GM12878 (cell line): ENCODE measurements at regions not wholly inside any gene's neighbourhood (a gene's known extent, or its start where the extent isn't known, plus 50 kb on each side); places are given as distances from the start of the nearest gene placed in this dataset.

Source experiments
- ATAC-seq: fragments of 200-7000 bp; cut with Tn5 transposase; 3 replicates; pipeline ENCODE4 v1.9.1; 2020; ENCODE audit warnings: mild to moderate bottlenecking, moderate library complexity
- BruUV-seq: library from RNA; stranded (reverse); fragments of 400-500 nt; replicated peaks from 2 replicates; lab custom pipeline; 2021; lab: Mats Ljungman, UMichigan
- CTCF ChIA-PET: fragments of 300-600 bp; sonication (Branson Sonifier 250); formaldehyde crosslinking; extraction: SDS; loops from one replicate; lab custom pipeline; 2021; ENCODE audit warnings: inconsistent platforms; lab: Yijun Ruan, JAX
- POLR2A ChIA-PET: fragments of 350-600 bp; formaldehyde crosslinking; extraction: SDS; loops from one replicate; lab custom pipeline; 2021; ENCODE audit warnings: inconsistent platforms; lab: Charles Lee
- RAD21 ChIA-PET: fragments of 300-600 bp; sonication (Branson Sonifier 250); formaldehyde crosslinking; loops from one replicate; lab custom pipeline; 2023; ENCODE audit warnings: antibody characterized with exemption; ENCODE audit not compliant: unreplicated experiment; lab: Charles Lee
- SMC1A ChIA-PET: fragments of 300-600 bp; sonication (Branson Sonifier 250); formaldehyde crosslinking; loops from one replicate; lab custom pipeline; 2023; ENCODE audit not compliant: unreplicated experiment, uncharacterized antibody; lab: Charles Lee
- DNase-seq: peaks from one replicate; pipeline ENCODE4 v3.0.0-alpha.2; 2011; ENCODE audit warnings: low read depth, low spot score
- FAIRE-seq: peaks from 3 replicates; lab custom pipeline; 2011; peaks lifted over from hg19 to GRCh38; lab: Jason Lieb, UNC
- H2AFZ ChIP-seq: 2 replicates; pipeline ENCODE4 v1.6.0; 2011; ENCODE audit warnings: low read depth, low read length, control low read depth; ENCODE audit not compliant: control insufficient read depth
- H3K27ac ChIP-seq: 2 replicates; pipeline ENCODE4 v1.5.1; 2011; ENCODE audit warnings: control low read depth; ENCODE audit not compliant: control insufficient read depth, insufficient read depth
- H3K27me3 ChIP-seq, 2 experiments: replicated peaks in 1 of 2; 2 replicates each; pipeline versions ENCODE4 v1.6.0 to v1.6.1; 2011; ENCODE audit warnings: low read length in 1 of 2; ENCODE audit not compliant: control insufficient read depth in 2 of 2, insufficient read depth in 2 of 2
- H3K36me3 ChIP-seq, 2 experiments: 2 replicates each; pipeline ENCODE4 v1.5.1; 2011; ENCODE audit warnings: low read length in 1 of 2; ENCODE audit not compliant: control insufficient read depth in 2 of 2, insufficient read depth in 2 of 2
- H3K4me1 ChIP-seq: 2 replicates; pipeline ENCODE4 v1.6.1; 2011; ENCODE audit warnings: mild to moderate bottlenecking, low read length, moderate library complexity, mixed read lengths; ENCODE audit not compliant: control insufficient read depth, insufficient read depth
- H3K4me2 ChIP-seq: 2 replicates; pipeline ENCODE4 v1.6.0; 2011; ENCODE audit warnings: control low read depth; ENCODE audit not compliant: control insufficient read depth, insufficient read depth
- H3K4me3 ChIP-seq: fragments of 200-600 bp; sonication (generic); 2 replicates; pipeline ENCODE4 v1.5.1; 2016
- H3K79me2 ChIP-seq: 2 replicates; pipeline ENCODE4 v1.6.0; 2011; ENCODE audit warnings: low read length; ENCODE audit not compliant: control insufficient read depth, insufficient read depth
- H3K9ac ChIP-seq: 2 replicates; pipeline ENCODE4 v1.8.0; 2011; ENCODE audit warnings: low read length, control low read depth, mixed read lengths; ENCODE audit not compliant: control insufficient read depth, insufficient read depth
- H3K9me3 ChIP-seq: replicated peaks from 3 replicates; pipeline ENCODE4 v1.5.1; 2011; ENCODE audit warnings: mild to moderate bottlenecking, low read length; ENCODE audit not compliant: control insufficient read depth, insufficient read depth
- H4K20me1 ChIP-seq: 2 replicates; pipeline ENCODE4 v1.6.0; 2011; ENCODE audit not compliant: control insufficient read depth, insufficient read depth
- ASH2L ChIP-seq: fragments of 300-600, 200-600 bp; sonication (generic); IDR thresholded peaks from 2 replicates; pipeline ENCODE4 v1.6.1; 2017; ENCODE audit warnings: low read depth, mild to moderate bottlenecking, borderline replicate concordance
- ATF7 ChIP-seq: fragments of 450-650 bp; IDR thresholded peaks from 2 replicates; pipeline ENCODE4 v1.6.1; 2016; ENCODE audit warnings: low read depth, mild to moderate bottlenecking
- EGR1 ChIP-seq, 2 experiments: IDR thresholded peaks; 1 replicate in 1 of 2; 2 replicates in 1 of 2; pipeline ENCODE4 v1.6.1; 2011 to 2012; ENCODE audit warnings: low read depth in 2 of 2, low read length in 2 of 2, borderline replicate concordance in 1 of 2, mild to moderate bottlenecking in 1 of 2, moderate library complexity in 1 of 2
- EP300 ChIP-seq, 2 experiments: fragments of 150-350 bp in 1 of 2; IDR thresholded peaks; 2 replicates each; pipeline ENCODE4 v1.6.1; 2011 to 2012; ENCODE audit warnings: low read depth in 2 of 2, low read length in 2 of 2, borderline replicate concordance in 1 of 2, improper control_type of control experiment in 1 of 2, inconsistent platforms in 1 of 2; ENCODE audit not compliant: control insufficient read depth in 1 of 2
- GATAD2B ChIP-seq: fragments of 450-650 bp; conservative IDR thresholded peaks from 2 replicates; pipeline ENCODE4 v1.6.1; 2017; ENCODE audit warnings: low read depth, mild to moderate bottlenecking, moderate library complexity
- KLF5 ChIP-seq: fragments of 450-650 bp; IDR thresholded peaks from 2 replicates; pipeline ENCODE4 v1.6.1; 2014; ENCODE audit warnings: mild to moderate bottlenecking; ENCODE audit not compliant: partially characterized antibody
- MTA2 ChIP-seq: fragments of 450-650 bp; IDR thresholded peaks from 2 replicates; pipeline ENCODE4 v1.6.1; 2016; ENCODE audit warnings: low read depth, mild to moderate bottlenecking, moderate library complexity
- MYB ChIP-seq: fragments of 150-350 bp; IDR thresholded peaks from 2 replicates; pipeline ENCODE4 v1.6.1; 2014; ENCODE audit warnings: mild to moderate bottlenecking, low read depth, low read length, borderline replicate concordance
- RB1 ChIP-seq: fragments of 450-650 bp; formaldehyde crosslinking; IDR thresholded peaks from 2 replicates; pipeline ENCODE4 v1.6.1; 2017; ENCODE audit warnings: mild to moderate bottlenecking, borderline replicate concordance
- RCOR1 ChIP-seq: conservative IDR thresholded peaks from 2 replicates; pipeline ENCODE4 v1.6.1; 2012; ENCODE audit warnings: low read depth, low read length, improper control_type of control experiment
- RELB ChIP-seq: fragments of 450-650 bp; IDR thresholded peaks from 2 replicates; pipeline ENCODE4 v1.6.1; 2017; ENCODE audit warnings: low read depth, mild to moderate bottlenecking, moderate library complexity
- SIX5 ChIP-seq: IDR thresholded peaks from 2 replicates; pipeline ENCODE4 v1.6.1; 2011; ENCODE audit warnings: mild to moderate bottlenecking, low read depth, low read length, moderate library complexity; ENCODE audit not compliant: severe bottlenecking
- SREBF2 ChIP-seq: IDR thresholded peaks from 2 replicates; pipeline ENCODE4 v1.6.1; 2012; ENCODE audit warnings: mild to moderate bottlenecking, low read length
- SUZ12 ChIP-seq: fragments of 200-600 bp; sonication (generic); IDR thresholded peaks from one replicate; pipeline ENCODE4 v1.6.1; 2018; ENCODE audit warnings: antibody characterized with exemption, mild to moderate bottlenecking; ENCODE audit not compliant: unreplicated experiment
- WGBS: methylation state at CpG from one replicate; pipeline ENCODE4 v1.1.6; 2016; ENCODE audit warnings: low lambda C conversion rate; ENCODE audit not compliant: insufficient replicate concordance, insufficient coverage; ENCODE audit errors: missing lambda C conversion rate; 5-methylcytosine and 5-hydroxymethylcytosine counted together
- in situ Hi-C: fragments of 300-500 bp; cut with MboI; formaldehyde crosslinking; loops from 9 replicates; pipeline ENCODE4 v1.14.3; 2018; ENCODE audit warnings: mixed read lengths
- intact Hi-C: fragments of 100-400 bp; cut with micrococcal nuclease; formaldehyde crosslinking; loops from one replicate; pipeline ENCODE4 v1.14.2; 2022; ENCODE audit not compliant: unreplicated experiment
- TF ChIP-seq, protein P1 (sequence below): IDR thresholded peaks from 2 replicates; pipeline ENCODE4 v1.6.1; 2011; ENCODE audit warnings: low read depth, mild to moderate bottlenecking, low read length, moderate library complexity, borderline replicate concordance; ENCODE audit errors: extremely low read depth
- TF ChIP-seq, protein P2 (sequence below): IDR thresholded peaks from 2 replicates; pipeline ENCODE4 v1.6.1; 2011; ENCODE audit warnings: borderline replicate concordance, low read depth, mild to moderate bottlenecking, moderate library complexity, low read length; ENCODE audit not compliant: insufficient read depth, poor library complexity, severe bottlenecking

DNA sequence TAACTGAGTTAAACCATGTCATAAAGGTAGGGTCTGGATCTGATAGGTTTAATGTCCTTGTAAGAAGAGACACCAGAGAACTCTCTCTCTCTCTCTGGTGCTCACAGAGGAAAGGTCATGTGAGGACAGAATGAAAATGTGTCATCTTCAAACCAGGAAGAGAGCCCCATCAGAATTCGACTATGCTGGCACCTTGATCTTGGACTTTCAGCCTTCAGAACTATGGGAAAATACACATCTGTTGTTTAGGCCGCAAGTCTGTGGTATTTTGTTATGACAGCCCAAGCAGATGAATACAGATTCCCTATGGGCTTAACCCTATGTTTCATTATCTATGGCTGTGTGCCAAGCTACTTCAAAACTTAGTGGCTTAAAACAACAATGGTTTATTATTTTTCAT, 105.5 kb upstream of the DDIT4L start:
- no peaks in the 10 kb centered on the region for H3K9me3 ChIP-seq
- ATAC-seq (no peak), FAIRE-seq (no peak), DNase-seq (no peak)
- no peak overlapping the region for H3K27ac ChIP-seq
- no peak overlapping the region for H3K4me3 ChIP-seq
- intact Hi-C loops (no loop called here), in situ Hi-C loops (no loop called here)
- no peak overlapping the region for H3K9ac ChIP-seq
- RAD21 ChIA-PET, result interaction anchor here (1.2 kb wide), 1 partner anchor 200 kb away, joined by 3 read pairs; no protein-coding TSS in a partner anchor
- 0% methylated on average over 2 of the region's 2 CpGs for WGBS
- POLR2A ChIA-PET, result no interaction called here
- no peaks in the 10 kb centered on the region for H3K4me1 ChIP-seq
- H3K79me2 ChIP-seq, result no peaks in the 10 kb centered on the region
- no peak overlapping the region for H2AFZ ChIP-seq
- H3K36me3 ChIP-seq, result no peaks in the 10 kb centered on the region
- no TSS peak for BruUV-seq
- no peaks in the 10 kb centered on the region for H4K20me1 ChIP-seq
- H3K27me3 ChIP-seq, result no peaks in the 10 kb centered on the region
- SMC1A ChIA-PET, result no interaction called here
- CTCF ChIA-PET, result interaction anchor here (1.1 kb wide), 1 partner anchor 297 kb away, joined by 3 read pairs; no protein-coding TSS in a partner anchor
- no peak for TF ChIP-seq RCOR1
- no peak for TF ChIP-seq ASH2L
- TF ChIP-seq KLF5, result no peak
- TF ChIP-seq, protein P1, sequence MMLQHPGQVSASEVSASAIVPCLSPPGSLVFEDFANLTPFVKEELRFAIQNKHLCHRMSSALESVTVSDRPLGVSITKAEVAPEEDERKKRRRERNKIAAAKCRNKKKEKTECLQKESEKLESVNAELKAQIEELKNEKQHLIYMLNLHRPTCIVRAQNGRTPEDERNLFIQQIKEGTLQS, result no peak
- TF ChIP-seq GATAD2B, result no peak
- TF ChIP-seq SIX5, result no peak
- no peak for TF ChIP-seq SUZ12
- no peak for TF ChIP-seq MTA2
- no peak for TF ChIP-seq ATF7
- TF ChIP-seq RELB, result no peak
- no peak for TF ChIP-seq SREBF2
- TF ChIP-seq EP300 (IDR thresholded peaks at IDR 0.05; ENCODE audit: borderline replicate concordance in 1 of 2, control insufficient read depth in 1 of 2, low read depth in 2 of 2, low read length in 2 of 2), result no peak
- TF ChIP-seq, protein P2, sequence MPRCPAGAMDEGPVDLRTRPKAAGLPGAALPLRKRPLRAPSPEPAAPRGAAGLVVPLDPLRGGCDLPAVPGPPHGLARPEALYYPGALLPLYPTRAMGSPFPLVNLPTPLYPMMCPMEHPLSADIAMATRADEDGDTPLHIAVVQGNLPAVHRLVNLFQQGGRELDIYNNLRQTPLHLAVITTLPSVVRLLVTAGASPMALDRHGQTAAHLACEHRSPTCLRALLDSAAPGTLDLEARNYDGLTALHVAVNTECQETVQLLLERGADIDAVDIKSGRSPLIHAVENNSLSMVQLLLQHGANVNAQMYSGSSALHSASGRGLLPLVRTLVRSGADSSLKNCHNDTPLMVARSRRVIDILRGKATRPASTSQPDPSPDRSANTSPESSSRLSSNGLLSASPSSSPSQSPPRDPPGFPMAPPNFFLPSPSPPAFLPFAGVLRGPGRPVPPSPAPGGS, result no peak
- no peak for TF ChIP-seq MYB
- no peak for TF ChIP-seq EGR1 (IDR thresholded peaks at IDR 0.05; ENCODE audit: borderline replicate concordance in 1 of 2, low read depth in 2 of 2, low read length in 2 of 2)
- no peak for TF ChIP-seq RB1
- no peak overlapping the region for H3K4me2 ChIP-seq
